Astrocyte (in vitro differentiated cells and primary cell): ENCODE measurements at regions not wholly inside any gene's neighbourhood (a gene's known extent, or its start where the extent isn't known, plus 50 kb on each side); places are given as distances from the start of the nearest gene placed in this dataset.

ENCODE experiments used
- DNase-seq: peaks from one replicate; pipeline ENCODE4 v3.0.0-alpha.2; 2010; ENCODE audit warnings: low read depth
- FAIRE-seq: peaks from 2 replicates; lab custom pipeline; 2011; peaks lifted over from hg19 to GRCh38; lab: Jason Lieb, UNC
- H2AFZ ChIP-seq: 2 replicates; pipeline ENCODE4 v1.6.0; 2012; ENCODE audit warnings: low read depth, low read length, inconsistent platforms
- H3K27ac ChIP-seq: 2 replicates; pipeline ENCODE4 v1.5.1; 2011; ENCODE audit warnings: low read depth, low read length, inconsistent platforms
- H3K27me3 ChIP-seq: 2 replicates; pipeline ENCODE4 v1.6.0; 2011; ENCODE audit warnings: low read length, inconsistent platforms; ENCODE audit not compliant: insufficient read depth
- H3K36me3 ChIP-seq: 2 replicates; pipeline ENCODE4 v1.5.1; 2011; ENCODE audit warnings: low read length, inconsistent platforms; ENCODE audit not compliant: insufficient read depth
- H3K4me1 ChIP-seq: 2 replicates; pipeline ENCODE4 v1.5.1; 2011; ENCODE audit warnings: low read length, inconsistent platforms; ENCODE audit not compliant: insufficient read depth
- H3K4me2 ChIP-seq: 2 replicates; pipeline ENCODE4 v1.6.0; 2012; ENCODE audit warnings: low read length, inconsistent platforms
- H3K4me3 ChIP-seq: 2 replicates; pipeline ENCODE4 v1.5.1; 2011; ENCODE audit warnings: low read depth, mild to moderate bottlenecking, low read length, inconsistent platforms; ENCODE audit not compliant: insufficient read depth
- H3K79me2 ChIP-seq: 2 replicates; pipeline ENCODE4 v1.6.0; 2012; ENCODE audit warnings: mild to moderate bottlenecking, low read length, inconsistent platforms; ENCODE audit not compliant: insufficient read depth
- H3K9ac ChIP-seq: 2 replicates; pipeline ENCODE4 v1.6.0; 2012; ENCODE audit warnings: mild to moderate bottlenecking, low read length, inconsistent platforms
- H3K9me3 ChIP-seq: 2 replicates; pipeline ENCODE4 v1.5.1; 2012; ENCODE audit warnings: low read depth, mild to moderate bottlenecking, low read length, inconsistent platforms; ENCODE audit not compliant: insufficient read depth
- H4K20me1 ChIP-seq: 2 replicates; pipeline ENCODE4 v1.6.0; 2012; ENCODE audit warnings: low read length, inconsistent platforms; ENCODE audit not compliant: insufficient read depth
- H3K27ac Mint-ChIP-seq: one replicate; pipeline ENCODE4 v1.8.0; 2021; ENCODE audit warnings: mild to moderate bottlenecking, mixed read lengths; ENCODE audit not compliant: unreplicated experiment
- H3K27me3 Mint-ChIP-seq: one replicate; pipeline ENCODE4 v1.8.0; 2021; ENCODE audit warnings: low read depth, mixed read lengths; ENCODE audit not compliant: unreplicated experiment
- H3K36me3 Mint-ChIP-seq: one replicate; pipeline ENCODE4 v1.8.0; 2021; ENCODE audit warnings: low read depth, mixed read lengths; ENCODE audit not compliant: unreplicated experiment
- H3K4me1 Mint-ChIP-seq: one replicate; pipeline ENCODE4 v1.8.0; 2021; ENCODE audit warnings: low read depth, mixed read lengths; ENCODE audit not compliant: unreplicated experiment
- H3K4me3 Mint-ChIP-seq: one replicate; pipeline ENCODE4 v1.8.0; 2021; ENCODE audit warnings: mild to moderate bottlenecking, moderate library complexity, mixed read lengths; ENCODE audit not compliant: unreplicated experiment
- H3K9me3 Mint-ChIP-seq: one replicate; pipeline ENCODE4 v1.8.0; 2021; ENCODE audit warnings: mild to moderate bottlenecking, mixed read lengths; ENCODE audit not compliant: unreplicated experiment
- CTCF ChIP-seq: IDR thresholded peaks from 2 replicates; pipeline ENCODE4 v1.5.1; 2011; ENCODE audit warnings: low read depth, mild to moderate bottlenecking, inconsistent platforms, low read length, moderate library complexity; ENCODE audit not compliant: insufficient read depth
- EZH2 ChIP-seq: IDR thresholded peaks from 2 replicates; pipeline ENCODE4 v1.6.1; 2012; ENCODE audit warnings: mild to moderate bottlenecking, low read length, inconsistent platforms; ENCODE audit not compliant: insufficient read depth

- peaks cover 6% of the 10 kb centered on the region for H3K4me1 Mint-ChIP-seq
- no peaks in the 10 kb centered on the region for H3K4me1 ChIP-seq
- H3K36me3 ChIP-seq = no peaks in the 10 kb centered on the region
- FAIRE-seq (no peak), DNase-seq (no peak)
- H3K9ac ChIP-seq = no peak overlapping the region
- H3K4me3 Mint-ChIP-seq = no peak overlapping the region
- H3K9me3 Mint-ChIP-seq = peaks cover 4% of the 10 kb centered on the region
- TF ChIP-seq EZH2 = no peak
- TF ChIP-seq CTCF = no peak
- no peaks in the 10 kb centered on the region for H3K36me3 Mint-ChIP-seq
- no peaks in the 10 kb centered on the region for H3K9me3 ChIP-seq
- H3K27ac Mint-ChIP-seq = no peak overlapping the region
- H3K27ac ChIP-seq = no peak overlapping the region
- no peak overlapping the region for H3K4me3 ChIP-seq
- H3K79me2 ChIP-seq = no peaks in the 10 kb centered on the region
- H3K27me3 ChIP-seq = no peaks in the 10 kb centered on the region
- H3K4me2 ChIP-seq = no peak overlapping the region
- no peaks in the 10 kb centered on the region for H3K27me3 Mint-ChIP-seq
- H4K20me1 ChIP-seq = no peaks in the 10 kb centered on the region
- no peak overlapping the region for H2AFZ ChIP-seq
These were observed 119.1 kb downstream of the TENT5A start for GRCh38 chr6:81633391-81633790.

GRCh38 chr6:81630719-81631118 is 121.8 kb downstream of the TENT5A start:
- FAIRE-seq (no peak), DNase-seq (no peak)
- Histone ChIP-seq H3K9me3 (no peaks in the 10 kb centered on the region), H2AFZ (no peak overlapping the region), H3K36me3 (no peaks in the 10 kb centered on the region), H3K9ac (no peak overlapping the region), H3K4me2 (no peak overlapping the region), H3K4me3 (no peak overlapping the region), H3K79me2 (no peaks in the 10 kb centered on the region), H3K4me1 (no peaks in the 10 kb centered on the region), H3K27ac (no peak overlapping the region), H4K20me1 (no peaks in the 10 kb centered on the region), H3K27me3 (no peaks in the 10 kb centered on the region)
- Mint-ChIP-seq H3K27me3 (no peaks in the 10 kb centered on the region), H3K27ac (no peak overlapping the region), H3K4me3 (no peak overlapping the region), H3K36me3 (no peaks in the 10 kb centered on the region), H3K4me1 (no peaks in the 10 kb centered on the region), H3K9me3 (peaks cover 4% of the 10 kb centered on the region)
- no peak for TF ChIP-seq EZH2

GRCh38 chr6:81625216-81625615 is 127.3 kb downstream of the TENT5A start:
- Histone ChIP-seq H2AFZ (no peak overlapping the region), H3K4me3 (no peak overlapping the region), H3K36me3 (no peaks in the 10 kb centered on the region), H3K4me2 (no peak overlapping the region), H3K27me3 (no peaks in the 10 kb centered on the region), H3K79me2 (no peaks in the 10 kb centered on the region), H3K9me3 (no peaks in the 10 kb centered on the region), H3K27ac (no peak overlapping the region), H3K9ac (no peak overlapping the region), H3K4me1 (no peaks in the 10 kb centered on the region), H4K20me1 (no peaks in the 10 kb centered on the region)
- no peaks in the 10 kb centered on the region for H3K9me3 Mint-ChIP-seq
- no peak for DNase-seq
- no peaks in the 10 kb centered on the region for H3K27me3 Mint-ChIP-seq
- no peak for FAIRE-seq
- no peak for TF ChIP-seq CTCF
- no peak for TF ChIP-seq EZH2
- H3K27ac Mint-ChIP-seq = no peak overlapping the region
- H3K4me3 Mint-ChIP-seq = no peak overlapping the region
- peaks cover 2% of the 10 kb centered on the region for H3K36me3 Mint-ChIP-seq
- H3K4me1 Mint-ChIP-seq = peaks cover 6% of the 10 kb centered on the region
